GM10266 (cell line): ENCODE measurements at regions not wholly inside any gene's neighbourhood (a gene's known extent, or its start where the extent isn't known, plus 50 kb on each side); places are given as distances from the start of the nearest gene placed in this dataset.

ENCODE experiments used
- DNase-seq: peaks from one replicate; pipeline ENCODE4 v3.0.0; 2012; ENCODE audit errors: extremely low spot score
- TF ChIP-seq, protein P1 (sequence below): IDR thresholded peaks from 2 replicates; pipeline ENCODE4 v1.5.1; 2012; ENCODE audit warnings: mild to moderate bottlenecking, low read depth; ENCODE audit not compliant: control insufficient read depth, insufficient read depth; ENCODE audit errors: missing control alignments

DNA sequence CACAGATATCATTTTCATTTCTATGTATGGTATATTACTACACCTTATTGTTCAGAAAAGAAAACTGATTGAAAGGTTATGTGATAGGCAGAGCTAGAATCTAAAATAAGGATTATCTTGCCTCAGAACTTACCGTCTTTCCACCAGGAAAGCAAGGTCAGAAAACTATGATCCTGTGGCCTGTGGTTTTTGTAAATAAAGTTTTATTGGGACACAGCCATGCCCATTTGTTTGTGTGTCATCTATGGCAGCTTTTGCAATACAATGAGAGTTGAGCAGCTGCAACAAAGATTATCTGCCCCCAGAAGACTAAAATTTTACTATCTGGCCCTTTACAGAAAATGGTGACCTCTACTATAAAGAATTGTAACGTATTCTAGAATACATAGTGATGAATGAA, 314.7 kb upstream of the SLCO3A1 start:
- TF ChIP-seq, protein P1, sequence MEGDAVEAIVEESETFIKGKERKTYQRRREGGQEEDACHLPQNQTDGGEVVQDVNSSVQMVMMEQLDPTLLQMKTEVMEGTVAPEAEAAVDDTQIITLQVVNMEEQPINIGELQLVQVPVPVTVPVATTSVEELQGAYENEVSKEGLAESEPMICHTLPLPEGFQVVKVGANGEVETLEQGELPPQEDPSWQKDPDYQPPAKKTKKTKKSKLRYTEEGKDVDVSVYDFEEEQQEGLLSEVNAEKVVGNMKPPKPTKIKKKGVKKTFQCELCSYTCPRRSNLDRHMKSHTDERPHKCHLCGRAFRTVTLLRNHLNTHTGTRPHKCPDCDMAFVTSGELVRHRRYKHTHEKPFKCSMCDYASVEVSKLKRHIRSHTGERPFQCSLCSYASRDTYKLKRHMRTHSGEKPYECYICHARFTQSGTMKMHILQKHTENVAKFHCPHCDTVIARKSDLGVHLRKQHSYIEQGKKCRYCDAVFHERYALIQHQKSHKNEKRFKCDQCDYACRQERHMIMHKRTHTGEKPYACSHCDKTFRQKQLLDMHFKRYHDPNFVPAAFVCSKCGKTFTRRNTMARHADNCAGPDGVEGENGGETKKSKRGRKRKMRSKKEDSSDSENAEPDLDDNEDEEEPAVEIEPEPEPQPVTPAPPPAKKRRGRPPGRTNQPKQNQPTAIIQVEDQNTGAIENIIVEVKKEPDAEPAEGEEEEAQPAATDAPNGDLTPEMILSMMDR: no peak
- no peak for DNase-seq

DNA sequence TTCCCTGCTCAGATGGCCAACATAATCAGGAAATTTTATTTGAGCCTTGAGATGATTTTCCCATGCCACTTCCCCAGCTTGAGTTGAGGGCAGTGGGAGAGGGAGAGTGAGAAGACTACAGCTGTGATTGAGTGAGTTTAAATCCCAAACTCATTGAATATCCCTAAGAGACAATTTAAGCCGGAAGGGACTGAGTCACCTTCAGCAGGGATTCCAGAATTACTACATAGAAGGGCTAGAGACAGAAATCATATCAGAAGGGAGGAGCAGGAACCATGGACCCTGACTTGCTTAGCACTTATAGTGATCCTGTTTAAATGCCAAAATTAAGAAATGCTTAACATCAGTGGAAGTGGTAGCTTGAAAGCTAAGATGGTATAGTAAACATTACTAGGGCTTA, 312.2 kb upstream of the SLCO3A1 start:
- DNase-seq: no peak
- TF ChIP-seq, protein P1: no peak

DNA sequence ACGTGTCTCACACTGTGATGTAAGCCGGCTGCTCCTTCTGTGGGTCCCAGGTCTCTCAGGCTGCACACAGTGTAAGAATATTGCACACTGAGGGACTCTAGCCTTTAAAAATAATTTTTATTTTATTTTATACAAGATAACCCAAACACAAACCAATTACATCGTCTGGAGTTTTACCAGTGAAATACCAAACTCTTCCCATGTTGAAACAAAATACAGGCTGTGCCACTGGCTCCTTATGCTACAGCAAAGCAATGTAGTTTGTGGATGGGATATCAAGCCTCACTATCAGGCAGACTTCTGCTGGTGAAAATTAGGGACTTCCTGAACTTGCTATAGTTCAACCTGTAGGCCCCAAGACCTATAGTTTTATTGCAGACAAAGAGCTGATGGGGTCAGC, 311.3 kb upstream of the SLCO3A1 start:
- DNase-seq: no peak
- TF ChIP-seq, protein P1: no peak

DNA sequence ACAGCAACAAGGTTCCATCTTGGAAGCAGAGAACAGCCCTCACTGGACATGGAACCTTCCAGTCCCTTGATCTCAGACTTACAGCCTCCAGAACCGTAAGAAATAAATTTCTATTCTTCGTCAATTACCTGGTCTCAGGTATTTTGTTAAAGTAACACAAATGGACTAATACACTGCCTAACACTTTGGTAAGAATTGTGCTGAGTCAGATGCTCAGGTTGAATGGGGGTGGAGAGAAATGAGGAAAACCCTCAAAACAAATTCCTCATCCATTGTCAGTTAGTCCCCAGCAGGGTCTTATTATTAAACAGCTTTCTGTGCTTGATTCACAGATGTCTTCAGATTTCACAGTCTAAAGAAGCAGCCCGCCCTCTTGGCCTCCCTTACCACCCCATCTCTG, 306.2 kb upstream of the SLCO3A1 start:
- DNase-seq: no peak
- TF ChIP-seq, protein P1: no peak

DNA sequence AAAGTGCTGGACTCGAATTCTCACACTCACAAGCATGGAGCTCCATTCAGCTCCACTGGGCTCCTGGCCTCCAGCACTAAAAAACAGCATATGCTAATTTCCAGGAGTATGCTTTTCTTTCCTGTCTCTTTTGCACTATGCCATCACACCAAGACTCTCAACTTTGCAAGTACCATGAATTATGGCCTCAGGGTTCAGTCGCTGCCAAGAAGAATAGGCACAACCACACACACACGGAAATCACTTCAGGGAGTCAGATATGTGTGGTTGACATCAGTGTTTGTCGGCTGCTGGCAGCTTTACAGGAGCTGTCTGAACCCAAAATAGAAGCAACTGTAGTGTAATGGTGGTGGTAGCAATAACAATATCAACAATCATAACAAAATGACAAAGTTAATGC, 305.0 kb upstream of the SLCO3A1 start:
- DNase-seq: no peak
- TF ChIP-seq, protein P1: no peak

DNA sequence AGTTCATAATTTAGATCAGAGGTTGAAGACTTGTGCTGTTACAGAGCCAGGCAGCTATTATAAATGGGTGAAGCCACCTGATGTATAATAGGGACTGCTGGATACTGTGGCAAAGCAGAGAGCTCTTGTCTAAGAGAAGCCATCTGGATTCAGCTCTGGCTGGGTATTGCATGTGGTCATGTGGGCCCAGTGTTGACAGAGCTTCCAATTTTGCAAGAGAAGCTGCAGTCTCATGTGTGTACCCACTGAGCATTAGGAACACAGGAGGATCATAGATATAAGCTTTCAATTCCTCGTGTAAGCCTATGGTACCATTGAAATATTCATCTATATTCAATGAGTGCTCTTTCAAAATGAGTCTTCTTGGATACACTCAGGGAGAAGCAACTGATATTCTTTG, 303.9 kb upstream of the SLCO3A1 start:
- no peak for DNase-seq
- TF ChIP-seq, protein P1: no peak

DNA sequence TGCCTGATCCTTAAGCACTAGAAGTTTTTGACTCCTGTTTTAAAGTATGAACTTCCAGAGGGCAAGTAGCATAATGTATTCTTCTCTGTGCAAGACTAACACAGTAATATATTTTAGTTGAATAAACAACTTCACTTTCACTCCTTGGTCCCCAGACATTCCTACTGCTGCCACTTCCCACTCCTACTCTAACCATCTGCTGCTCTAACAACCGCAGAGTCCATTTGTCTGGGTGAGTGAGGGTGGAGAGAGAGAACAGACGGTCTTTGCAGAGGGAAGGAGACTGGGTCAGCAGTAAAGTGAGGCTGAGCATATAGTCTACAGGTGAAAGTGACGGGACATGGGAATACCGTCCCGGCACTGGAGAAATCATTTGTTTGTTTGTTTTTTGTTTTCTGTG, 301.0 kb upstream of the SLCO3A1 start:
- no peak for DNase-seq
- TF ChIP-seq, protein P1: no peak
